GM13977 (cell line): ENCODE measurements at regions not wholly inside any gene's neighbourhood (a gene's known extent, or its start where the extent isn't known, plus 50 kb on each side); places are given as distances from the start of the nearest gene placed in this dataset.

Source experiments
- DNase-seq: peaks from one replicate; pipeline ENCODE4 v3.0.0; 2012; ENCODE audit warnings: low spot score
- in situ Hi-C: fragments of 300-500 bp; cut with MboI; formaldehyde crosslinking; loops from one replicate; pipeline ENCODE4 v1.12.0; 2022; ENCODE audit warnings: low sequenced_read_pairs, low pct_unique_long_range_greater_than_20kb, mixed read lengths, inconsistent platforms; ENCODE audit not compliant: unreplicated experiment
- TF ChIP-seq, protein P1 (sequence below): IDR thresholded peaks from 2 replicates; pipeline ENCODE4 v1.5.1; 2012; ENCODE audit warnings: mild to moderate bottlenecking, control low read depth; ENCODE audit not compliant: insufficient read depth; ENCODE audit errors: extremely low read depth, missing control alignments

- no peak for DNase-seq
- TF ChIP-seq, protein P1, sequence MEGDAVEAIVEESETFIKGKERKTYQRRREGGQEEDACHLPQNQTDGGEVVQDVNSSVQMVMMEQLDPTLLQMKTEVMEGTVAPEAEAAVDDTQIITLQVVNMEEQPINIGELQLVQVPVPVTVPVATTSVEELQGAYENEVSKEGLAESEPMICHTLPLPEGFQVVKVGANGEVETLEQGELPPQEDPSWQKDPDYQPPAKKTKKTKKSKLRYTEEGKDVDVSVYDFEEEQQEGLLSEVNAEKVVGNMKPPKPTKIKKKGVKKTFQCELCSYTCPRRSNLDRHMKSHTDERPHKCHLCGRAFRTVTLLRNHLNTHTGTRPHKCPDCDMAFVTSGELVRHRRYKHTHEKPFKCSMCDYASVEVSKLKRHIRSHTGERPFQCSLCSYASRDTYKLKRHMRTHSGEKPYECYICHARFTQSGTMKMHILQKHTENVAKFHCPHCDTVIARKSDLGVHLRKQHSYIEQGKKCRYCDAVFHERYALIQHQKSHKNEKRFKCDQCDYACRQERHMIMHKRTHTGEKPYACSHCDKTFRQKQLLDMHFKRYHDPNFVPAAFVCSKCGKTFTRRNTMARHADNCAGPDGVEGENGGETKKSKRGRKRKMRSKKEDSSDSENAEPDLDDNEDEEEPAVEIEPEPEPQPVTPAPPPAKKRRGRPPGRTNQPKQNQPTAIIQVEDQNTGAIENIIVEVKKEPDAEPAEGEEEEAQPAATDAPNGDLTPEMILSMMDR, result no peak
- in situ Hi-C loops, result no loop called here
Observed at GRCh38 chr9:89917861-89918260, 313.0 kb downstream of the GADD45G start.

DNA sequence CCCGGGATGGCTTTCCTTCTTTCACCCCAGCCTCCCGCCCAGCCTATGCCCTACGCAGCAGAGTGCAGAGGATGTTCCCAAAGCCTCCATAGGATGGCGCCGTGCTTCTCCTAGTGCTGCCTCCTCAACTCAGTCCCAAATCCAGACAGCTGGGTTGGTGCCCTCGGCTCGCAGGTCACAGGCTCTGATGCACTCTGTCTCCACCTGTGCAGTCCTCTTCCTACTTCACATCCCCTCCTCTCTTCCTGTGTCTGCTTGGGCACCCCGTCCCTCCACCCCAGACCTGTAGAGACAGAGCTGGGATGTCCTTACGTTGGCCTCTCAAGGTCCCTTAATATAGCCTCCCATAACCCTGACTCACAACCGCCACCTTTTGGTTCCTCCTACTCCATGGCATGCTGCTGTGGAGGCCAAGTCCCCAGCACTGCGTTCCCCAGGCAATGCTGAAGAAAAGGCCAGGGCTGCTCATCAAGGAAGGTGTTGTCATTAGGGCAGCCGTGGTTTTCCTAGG is 314.4 kb downstream of the GADD45G start:
- in situ Hi-C loops, result no loop called here
- DNase-seq, result peak; percentile 66
- TF ChIP-seq, protein P1, result peak; percentile 70

DNA sequence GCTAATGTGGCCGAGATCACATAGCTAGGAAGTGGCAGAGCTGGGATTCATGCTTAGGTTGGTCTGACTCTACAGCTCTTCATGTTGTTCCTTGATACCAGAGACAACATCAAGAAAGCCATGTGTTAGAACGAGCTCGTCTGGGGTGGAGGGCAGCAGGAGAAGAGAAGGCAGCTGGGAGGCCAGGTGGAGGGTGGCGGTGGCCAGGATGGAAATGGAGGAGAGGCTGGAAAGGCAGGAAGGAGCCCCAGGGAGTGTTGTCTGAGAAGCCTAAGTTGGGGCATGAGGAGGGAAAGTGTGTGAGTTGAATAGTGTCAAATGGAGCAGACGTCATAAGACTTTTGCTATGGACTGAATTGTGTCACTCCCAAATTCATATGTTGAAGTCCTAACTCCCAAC is 315.3 kb downstream of the GADD45G start:
- in situ Hi-C loops, result no loop called here
- TF ChIP-seq, protein P1, result no peak
- DNase-seq, result no peak

DNA sequence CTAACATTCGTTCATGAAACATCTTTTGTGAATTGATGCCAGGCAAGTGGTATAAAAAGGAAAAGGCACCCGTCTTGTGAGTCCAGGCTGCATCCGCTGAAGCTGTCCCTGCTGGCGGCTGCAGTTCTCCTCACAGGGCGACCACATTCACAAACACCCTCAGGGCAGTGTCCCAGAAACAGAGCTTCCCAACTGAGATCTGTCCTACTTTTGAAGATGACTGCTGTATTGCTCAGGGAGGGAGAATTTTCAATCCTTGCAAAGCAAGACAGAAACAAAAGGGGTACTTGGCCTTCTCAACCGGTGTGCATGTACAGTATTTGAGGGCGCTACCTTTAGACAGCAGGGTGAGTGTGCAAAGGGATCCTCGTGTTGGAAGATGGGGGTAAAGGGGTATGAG is 316.1 kb downstream of the GADD45G start:
- in situ Hi-C loops, result no loop called here
- TF ChIP-seq, protein P1, result no peak
- DNase-seq, result no peak

- in situ Hi-C loops, result no loop called here
- TF ChIP-seq, protein P1, result no peak
- no peak for DNase-seq
Observed at GRCh38 chr9:89922099-89922498, 317.3 kb downstream of the GADD45G start.

DNA sequence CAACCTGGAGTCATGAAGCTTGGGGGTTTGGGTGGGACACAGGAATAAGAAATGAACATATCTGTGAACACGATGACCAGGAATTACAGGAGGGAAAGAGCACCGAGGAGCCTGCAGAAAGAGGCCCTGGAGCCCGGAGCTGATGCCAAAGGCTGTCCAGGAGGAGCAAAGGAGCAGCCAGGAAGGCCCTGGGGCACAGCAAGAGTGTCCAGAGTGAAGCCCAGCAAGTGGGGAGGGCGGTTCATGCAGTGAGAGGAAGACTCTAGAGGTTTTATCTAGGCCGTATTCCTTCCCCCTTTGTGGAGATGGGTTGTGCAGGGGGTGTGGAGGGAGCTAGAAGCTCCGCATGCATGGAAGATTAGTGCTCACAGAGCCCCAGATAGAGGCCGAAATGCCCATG is 318.4 kb downstream of the GADD45G start:
- in situ Hi-C loops, result no loop called here
- TF ChIP-seq, protein P1, result no peak
- no peak for DNase-seq
